Hypothalamus (tissue), 51 donors: ENCODE measurements at regions not wholly inside any gene's neighbourhood (a gene's known extent, or its start where the extent isn't known, plus 50 kb on each side); places are given as distances from the start of the nearest gene placed in this dataset.
A peak's percentile ranks its signal among the peaks of the same experiment; 100 is the strongest.

Experiments used
- DNase-seq, 51 donors: peaks; one replicate each; lab custom pipeline; 2025; lab: John Stamatoyannopoulos, UW

DNA sequence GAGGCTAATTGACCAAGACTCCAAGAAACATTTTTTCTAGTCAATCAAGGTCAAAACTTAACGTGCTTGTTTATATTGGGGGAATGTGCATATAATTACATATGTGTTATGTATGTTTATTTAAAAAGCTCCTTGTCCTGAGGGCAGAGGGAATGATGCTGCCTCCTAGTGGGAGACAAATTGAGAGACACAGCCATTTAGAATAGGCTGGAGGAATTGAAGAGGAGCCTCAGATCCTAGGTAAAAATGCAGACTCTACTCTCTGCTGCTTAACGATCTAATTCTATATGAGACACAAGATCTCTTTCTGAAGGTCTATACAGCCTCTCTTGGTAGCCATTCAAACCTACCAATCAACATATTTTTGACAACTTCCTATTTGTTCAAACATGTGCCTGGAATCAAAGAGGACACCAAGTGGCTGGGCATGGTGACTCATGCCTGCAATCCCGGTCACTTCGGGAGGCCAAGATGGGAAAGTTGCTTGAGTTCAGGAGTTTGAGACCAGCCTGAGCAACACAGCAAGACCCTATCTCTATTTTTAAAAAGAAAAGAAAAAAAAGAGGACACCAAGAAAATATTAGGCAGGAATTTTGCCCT lies 136.6 kb upstream of the ZNF648 start:
- DNase-seq = no peak

DNA sequence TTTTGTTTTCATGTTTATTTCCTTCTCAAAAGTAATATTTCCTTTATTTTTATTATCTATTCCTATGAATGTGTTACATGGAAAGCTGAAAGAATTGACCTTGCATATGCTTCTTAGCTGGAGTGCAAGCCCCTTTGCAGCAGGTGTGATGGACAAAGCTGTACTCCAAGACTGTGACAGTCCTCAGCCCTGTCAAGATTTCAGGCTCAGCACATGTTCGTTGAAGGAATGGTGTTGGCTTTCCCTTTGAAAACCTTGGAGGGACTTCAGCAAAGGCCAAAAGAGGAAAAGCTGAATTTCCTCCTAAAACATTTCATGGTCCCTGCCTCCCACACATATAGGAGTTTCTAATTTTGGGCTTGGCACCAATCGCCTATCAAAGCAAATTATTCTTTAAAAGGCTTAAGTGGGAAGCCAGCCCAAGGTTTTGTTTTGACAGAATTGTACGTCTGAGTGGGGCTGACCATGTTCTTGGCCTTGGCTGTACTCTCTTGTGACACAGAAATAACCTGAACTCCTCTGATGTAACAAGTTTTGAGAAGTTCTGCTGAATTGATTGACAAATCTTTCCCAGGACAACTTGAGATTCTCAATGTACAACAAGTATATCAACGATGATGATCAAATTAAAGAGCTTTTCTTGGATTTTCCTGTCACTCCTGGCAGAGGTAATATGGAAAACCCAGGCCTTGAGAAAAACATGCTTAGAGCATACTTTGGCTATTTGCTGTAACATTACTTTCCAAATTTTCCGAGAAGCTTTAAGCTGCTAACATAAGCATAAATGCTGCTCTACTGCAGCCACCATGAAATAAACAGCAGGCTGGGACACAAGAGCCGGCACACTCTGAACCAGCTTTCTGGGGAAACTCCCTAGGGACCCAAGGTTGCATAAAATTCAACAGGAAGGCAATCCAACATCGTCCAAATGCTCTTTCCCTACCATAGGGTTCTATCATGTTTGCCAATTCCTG lies 135.7 kb upstream of the ZNF648 start:
- no peak for DNase-seq

DNA sequence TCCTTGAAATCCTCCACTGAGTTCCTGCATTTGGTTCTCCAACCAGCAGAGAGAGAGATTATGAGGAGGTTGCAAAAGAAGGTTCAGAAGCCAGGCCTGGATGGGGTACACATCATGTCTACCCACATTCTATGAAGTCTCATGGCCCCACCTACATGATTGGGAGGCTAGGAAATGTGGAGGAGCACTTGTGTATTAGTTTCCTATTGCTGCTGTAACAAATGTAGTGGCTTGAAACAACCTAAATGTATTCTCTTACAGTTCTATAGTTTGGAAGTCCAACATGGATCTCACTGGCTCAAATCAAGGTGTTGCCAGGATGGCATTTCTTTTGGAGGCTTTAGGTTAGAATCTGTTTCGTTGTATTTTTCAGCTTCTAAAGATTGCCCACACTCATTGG lies 134.2 kb upstream of the ZNF648 start:
- DNase-seq = no peak

DNA sequence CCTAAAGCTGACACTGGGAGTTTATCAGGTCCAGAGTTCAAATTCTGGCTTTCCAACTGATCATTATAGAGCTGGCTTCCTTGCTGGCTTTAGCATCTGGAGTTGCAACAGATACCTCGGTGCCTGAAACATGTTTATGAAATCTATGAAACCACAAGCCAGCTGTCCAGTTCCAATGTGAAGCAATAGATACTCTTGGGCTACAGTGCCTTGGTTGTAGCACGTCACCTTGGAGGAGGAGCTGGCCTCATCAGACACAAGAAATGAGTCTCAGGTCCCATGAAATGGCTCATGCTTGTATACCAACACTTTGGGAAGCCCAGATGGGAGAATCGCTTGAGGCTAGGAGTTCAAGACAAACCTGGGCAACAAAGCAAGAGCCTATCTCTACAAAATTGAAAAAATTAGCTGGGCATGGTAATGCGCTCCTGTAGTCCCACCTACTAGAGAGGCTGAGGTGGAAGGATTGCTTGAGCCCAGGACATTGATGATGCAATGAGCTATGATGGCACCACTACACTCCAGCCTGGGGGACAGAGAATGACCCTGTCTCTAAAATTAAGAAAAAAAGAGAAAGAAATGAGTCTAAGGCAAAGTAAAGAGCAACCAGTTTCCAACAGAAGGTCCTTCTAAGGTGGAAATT lies 132.5 kb upstream of the ZNF648 start:
- DNase-seq = no peak

DNA sequence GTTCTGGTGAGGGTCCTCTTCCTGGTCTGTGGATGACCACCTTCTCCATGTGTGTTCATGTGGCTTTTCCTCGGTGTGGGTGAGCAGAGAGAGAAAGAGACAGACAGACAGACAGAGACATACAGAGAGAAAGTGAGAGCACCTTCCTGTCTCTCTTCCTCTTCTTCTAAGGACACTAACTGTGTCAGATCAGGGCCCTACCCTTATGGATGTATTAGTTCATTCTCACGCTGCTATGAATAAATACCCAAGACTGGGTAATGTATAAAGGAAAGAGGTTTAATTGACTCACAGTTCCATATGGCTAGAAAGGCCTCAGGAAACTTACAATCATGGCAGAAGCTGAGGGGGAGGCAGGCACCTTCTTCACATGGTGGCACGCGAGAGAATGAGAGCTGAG lies 131.5 kb upstream of the ZNF648 start:
- no peak for DNase-seq

DNA sequence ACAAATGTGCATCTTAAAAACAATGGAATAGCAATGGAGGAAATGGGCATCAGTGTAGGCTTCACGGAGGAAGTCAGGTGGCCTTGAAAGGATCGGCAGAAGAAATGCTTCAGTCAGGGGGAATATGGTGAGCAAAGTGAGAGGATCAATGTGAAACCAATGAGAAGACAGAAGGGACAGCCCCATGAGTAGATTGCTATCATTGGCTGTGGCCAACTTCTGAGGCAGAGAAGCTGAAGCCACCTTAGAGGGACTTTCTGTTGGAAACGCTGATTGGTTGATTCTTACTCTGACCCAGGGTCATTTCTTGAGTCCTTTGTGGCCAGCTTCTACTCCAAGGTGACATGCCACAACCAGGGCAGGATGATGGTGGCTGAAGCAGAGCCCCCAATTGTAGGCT lies 130.7 kb upstream of the ZNF648 start:
- no peak for DNase-seq

DNA sequence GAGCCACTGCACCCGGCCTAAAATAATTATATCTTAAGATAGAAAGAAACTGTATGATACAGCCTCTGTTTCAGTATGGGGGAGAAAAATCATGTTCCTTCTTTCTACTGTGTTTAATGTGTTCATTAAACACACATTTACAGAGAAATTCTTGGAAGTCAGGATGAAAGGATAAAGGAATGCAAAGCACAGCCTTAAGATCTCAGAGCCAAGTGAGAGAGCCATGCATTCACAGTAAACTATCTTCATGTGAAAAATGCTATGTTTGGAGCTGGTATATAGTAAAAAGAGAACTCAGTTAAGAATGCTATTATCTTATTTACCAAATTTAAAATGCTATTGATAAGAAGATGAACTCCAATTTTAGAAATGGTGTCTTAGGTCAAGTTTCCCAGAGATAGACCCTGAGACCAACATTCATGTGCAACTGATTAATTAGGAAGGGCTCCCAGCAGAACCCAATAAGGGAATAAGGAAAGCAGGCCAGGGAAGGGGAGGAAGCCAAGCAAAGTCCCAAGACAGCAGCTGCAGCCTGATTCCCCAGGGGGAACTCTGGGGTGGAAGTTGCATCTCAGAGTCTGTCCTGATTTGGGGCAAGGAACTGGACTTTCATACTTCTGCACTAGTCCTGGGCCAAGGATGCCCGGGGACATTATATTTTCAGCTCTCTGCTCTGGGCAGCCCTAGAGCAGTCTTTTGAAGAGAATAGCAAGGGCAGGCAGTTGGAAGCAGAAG lies 130.0 kb upstream of the ZNF648 start:
- no peak for DNase-seq

DNA sequence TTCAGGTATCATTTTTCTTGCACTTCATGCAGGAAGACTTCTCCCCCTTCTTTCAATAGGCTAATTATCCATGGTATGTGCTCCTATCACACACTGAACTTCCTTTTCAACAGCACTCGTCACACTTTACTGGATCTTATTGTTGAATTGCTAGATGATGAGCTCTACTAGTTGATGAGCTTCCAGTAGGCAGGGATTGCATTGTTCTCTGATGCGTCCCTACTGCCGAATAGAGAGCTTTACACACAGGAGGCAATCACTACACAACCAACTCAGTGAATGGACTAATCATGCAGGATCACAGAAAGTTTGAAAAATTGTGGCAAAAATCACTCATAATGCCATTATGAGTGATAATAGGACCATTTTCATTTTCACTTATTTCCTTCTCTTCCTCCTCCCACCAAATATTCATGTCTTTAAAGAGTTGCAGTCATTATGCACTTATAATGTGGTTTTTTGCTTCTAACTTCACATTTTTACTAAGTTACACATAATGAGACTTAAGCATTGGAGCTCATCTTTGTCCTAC lies 128.1 kb upstream of the ZNF648 start:
- DNase-seq = no peak

DNA sequence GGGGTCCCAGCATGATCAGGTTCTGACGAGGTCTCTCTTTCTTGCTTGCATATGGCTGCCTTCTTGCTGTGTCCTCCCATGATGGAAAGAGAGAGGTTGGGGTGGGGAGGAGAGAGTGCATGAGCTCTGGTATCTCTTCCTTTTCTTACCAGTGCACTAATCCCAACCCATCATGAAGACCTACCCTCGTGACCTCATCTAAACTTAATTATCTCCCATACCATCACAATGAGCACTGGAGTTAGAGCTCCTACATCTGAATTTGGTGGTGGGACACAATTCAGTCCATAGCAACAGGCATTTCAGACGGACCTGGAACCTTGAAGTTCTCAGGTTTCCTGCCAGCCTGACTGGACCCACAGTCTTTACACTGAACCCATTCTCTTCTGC lies 125.2 kb upstream of the ZNF648 start:
- no peak for DNase-seq

DNA sequence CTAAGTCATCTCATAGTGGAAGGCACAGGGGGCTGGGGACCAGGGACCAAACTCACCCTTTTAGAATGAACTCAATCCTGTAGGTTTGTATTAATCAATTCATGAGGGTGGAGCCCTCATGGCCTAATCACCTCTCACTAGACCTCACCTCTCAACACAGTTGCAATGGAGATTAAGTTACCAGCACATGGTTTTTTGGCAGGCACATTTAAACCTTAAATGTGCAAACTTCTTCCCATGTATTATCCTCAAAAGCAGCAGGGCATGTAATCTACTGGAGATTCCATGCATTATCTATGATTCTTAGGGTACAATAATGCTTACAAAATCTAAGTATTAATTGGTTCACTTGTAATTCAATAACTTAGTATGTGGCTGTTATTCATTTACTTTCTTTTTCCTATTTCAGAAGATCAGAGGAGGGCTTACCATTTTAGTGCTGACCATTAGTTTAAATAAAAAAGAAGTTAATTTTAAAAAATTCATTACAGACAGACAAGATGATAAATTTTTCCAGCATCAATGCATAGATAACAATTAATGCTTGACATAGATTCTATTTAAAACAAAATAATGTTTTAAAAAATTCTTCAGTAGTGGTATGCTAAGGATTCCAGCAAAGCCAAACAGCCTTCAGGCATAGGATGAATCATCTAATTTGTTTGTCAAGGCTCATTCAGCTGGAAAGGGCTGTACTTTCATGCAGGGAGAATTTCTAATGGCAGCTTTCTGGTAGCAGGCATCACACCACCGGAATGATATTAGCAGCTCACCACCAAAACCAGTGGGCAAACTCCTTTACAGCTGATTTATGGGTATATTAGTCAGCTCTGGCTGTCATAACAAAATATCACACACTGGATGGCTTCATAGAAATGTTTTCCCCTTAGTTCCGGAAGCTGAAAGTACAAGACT lies 124.6 kb upstream of the ZNF648 start:
- no peak for DNase-seq

DNA sequence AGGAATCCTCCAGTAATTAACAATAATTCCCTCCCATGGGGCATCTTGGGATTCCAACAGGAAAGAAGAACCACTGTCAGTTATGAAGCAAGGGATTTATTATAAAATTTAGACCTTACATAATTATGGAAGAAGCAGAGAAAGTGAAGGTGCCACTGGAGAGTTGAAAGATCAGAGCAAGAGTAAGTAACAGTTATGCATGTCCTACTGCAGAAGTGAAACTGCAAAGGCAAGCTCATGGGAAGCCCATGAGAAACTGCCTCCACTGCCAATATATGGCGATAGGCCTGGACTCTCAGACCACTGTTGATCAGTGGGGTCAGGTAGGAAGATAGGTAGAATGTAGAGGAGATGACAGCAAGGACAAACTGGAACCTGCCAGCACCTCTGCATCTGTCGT lies 123.6 kb upstream of the ZNF648 start:
- no peak for DNase-seq

DNA sequence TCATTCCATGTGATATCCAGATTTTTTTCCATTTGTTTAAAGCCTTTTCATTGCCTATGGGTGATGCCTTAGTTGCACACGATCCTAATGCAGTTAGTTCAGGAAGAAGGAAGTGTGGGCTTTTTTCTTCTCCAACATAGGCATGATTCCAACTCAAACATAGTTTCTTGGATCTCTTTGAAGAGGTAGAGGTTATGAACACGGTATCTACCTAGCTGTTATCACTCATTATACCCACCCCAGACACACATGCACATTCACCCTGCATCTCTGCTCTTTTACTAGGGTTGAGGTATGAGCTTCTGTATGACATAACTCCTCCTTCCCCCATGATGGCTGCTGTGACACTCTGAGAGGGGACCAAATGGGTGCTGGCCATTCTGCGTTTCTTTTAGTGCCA lies 122.1 kb upstream of the ZNF648 start:
- no peak for DNase-seq

DNA sequence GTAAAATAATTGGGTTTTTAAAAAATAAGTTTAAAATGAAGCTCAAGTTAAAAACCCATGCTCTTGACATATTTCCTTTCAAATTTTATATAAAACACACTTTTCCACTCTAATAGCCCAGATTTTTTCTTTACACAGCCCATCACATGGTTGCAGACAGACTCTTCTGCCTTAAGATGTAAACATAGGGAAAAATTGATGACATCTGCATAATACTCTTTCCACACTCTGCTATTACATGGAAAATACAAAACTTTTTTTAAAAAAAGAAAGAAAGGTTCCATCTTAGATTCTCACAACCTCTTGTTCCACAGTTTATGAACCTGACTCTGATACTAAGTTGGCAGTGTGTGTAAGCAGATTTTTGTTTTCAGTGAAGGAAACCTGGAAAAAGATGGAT lies 120.8 kb upstream of the ZNF648 start:
- no peak for DNase-seq

DNA sequence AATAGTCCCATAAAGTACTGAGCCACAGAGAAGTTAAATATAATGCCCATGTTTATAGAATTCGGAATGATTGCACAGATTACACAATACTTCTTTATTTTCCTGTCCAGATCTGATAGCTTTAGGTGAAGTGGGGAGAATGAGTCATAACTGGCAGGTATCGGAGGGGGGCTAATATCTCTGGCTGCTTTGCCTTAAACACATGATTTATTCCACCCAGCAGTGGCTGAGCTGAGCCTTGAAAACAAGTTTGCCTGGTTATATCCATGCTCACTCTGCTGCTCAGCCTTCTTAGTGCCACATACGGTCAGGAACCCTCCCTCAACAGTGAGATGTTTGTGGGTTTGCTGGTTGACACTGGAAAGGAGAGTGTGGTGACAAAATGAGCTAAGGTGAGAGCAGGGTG lies 119.7 kb upstream of the ZNF648 start:
- no peak for DNase-seq

DNA sequence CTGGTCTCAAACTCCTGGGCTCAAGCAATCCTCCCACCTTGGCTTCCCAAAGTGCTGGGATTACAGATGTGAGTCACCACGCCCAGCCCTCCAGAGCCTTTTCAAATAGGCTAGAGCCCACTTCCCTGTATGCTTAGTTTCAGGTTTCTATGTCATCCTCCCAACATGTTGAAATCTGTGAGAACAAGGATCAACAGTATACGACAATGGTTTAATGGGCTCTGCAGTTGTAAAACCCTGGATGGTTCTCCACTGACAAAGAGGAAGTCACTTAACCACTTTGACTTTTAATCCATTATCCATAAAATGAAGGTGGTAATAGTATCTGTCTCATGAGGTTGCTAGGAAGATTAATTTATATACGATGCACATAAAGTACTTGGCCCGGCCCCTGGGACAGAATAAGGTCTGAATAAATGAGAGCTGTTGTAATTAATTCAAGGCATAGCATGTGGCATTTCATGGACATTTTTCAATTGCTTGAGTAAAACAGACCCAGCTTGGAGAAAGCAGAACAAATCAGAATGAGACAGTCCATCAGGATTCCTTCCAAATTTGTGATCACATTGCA lies 113.9 kb upstream of the ZNF648 start:
- no peak for DNase-seq

DNA sequence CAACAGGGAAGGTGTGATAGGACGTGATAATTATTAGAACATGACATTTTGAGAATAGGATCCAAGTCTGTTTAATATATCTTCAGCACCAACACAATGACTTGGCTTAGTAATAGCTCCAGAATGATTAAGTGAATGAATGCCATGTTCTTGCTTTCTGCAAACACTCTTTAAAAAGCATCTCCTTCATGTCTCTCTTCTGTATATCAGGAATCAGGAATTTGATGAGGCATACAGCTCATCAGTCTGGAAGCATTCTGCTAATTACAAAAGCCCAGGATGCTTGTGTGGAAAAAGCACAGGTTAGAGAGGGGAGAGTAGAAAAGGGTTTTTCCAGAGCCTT lies 113.0 kb upstream of the ZNF648 start:
- DNase-seq = no peak

DNA sequence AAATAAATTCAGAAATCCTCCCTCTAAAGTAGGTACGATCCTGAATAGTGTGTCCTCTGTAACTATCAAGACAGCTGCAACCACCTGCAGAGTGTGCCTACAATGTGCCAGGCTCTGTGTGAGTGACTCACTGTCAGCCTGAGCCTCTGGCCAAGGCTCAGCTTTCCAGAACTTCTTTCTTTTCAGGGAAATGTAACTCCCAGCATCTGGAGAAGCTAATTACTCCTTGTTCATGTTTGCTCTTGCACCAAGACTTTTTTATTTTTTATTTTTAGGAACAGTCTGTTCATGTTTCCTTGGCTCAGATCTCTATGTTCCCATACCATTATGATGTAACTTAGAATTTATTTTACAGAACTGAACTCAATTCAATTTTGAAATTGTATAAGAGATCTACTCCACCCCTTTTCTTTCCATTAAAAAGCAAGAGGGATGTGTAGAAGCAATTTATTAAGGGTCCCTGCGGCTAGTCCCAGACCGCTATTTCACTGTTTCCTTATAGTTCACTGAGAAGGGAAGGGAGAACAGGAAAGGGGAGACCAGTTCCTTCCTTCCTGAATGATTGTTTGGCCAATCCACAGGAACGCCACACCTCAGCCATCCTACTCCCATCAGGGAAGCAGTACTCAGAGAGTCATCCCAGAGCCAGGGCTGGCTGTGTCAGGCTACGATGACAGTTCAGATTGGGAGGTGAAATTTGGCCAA lies 112.4 kb upstream of the ZNF648 start:
- peak in 2 of 51 donors; percentile 24 to 42 for DNase-seq

DNA sequence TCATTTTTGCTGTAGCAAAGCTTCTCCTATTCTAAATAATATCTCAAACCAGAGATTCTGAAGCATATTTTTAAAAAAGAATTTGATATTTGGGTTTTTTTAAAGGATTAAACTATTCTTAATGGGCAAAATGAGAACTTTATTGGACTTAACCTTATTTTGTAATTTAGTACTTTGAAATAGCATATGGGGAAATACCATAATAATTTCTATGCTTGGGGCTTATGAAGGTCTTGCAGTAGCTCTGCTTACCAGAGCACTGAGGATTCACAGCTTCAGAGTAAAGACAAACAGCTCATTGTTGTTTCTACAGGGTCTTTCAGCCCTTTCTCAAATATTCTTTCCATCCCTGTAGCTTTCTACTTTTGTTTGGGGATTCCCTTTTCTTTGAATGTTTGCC lies 111.2 kb upstream of the ZNF648 start:
- DNase-seq = no peak
